MM.1S (cell line): ENCODE measurements at regions not wholly inside any gene's neighbourhood (a gene's known extent, or its start where the extent isn't known, plus 50 kb on each side); places are given as distances from the start of the nearest gene placed in this dataset.

Source experiments
- DNase-seq: peaks from one replicate; pipeline ENCODE4 v3.0.0-alpha.2; 2015
- H2AFZ ChIP-seq: fragments of 300-600 bp; sonication (generic); 2 replicates; pipeline ENCODE4 v1.6.0; 2016; ENCODE audit warnings: antibody characterized with exemption, low read length
- H3F3A ChIP-seq: fragments of 300-600 bp; sonication (generic); 2 replicates; pipeline ENCODE4 v1.6.1; 2016; ENCODE audit warnings: mild to moderate bottlenecking, antibody characterized with exemption, low read length, moderate library complexity, mixed read lengths; ENCODE audit not compliant: insufficient read depth
- H3K27ac ChIP-seq: fragments of 300-600 bp; sonication (generic); 2 replicates; pipeline ENCODE4 v1.5.1; 2016; ENCODE audit warnings: mild to moderate bottlenecking, low read length
- H3K27me3 ChIP-seq: fragments of 300-600 bp; sonication (generic); replicated peaks from 2 replicates; pipeline ENCODE4 v1.6.0; 2016; ENCODE audit warnings: low read length; ENCODE audit not compliant: insufficient read depth
- H3K36me3 ChIP-seq: fragments of 300-600 bp; sonication (generic); replicated peaks from 2 replicates; pipeline ENCODE4 v1.6.1; 2016; ENCODE audit warnings: mild to moderate bottlenecking, low read length, mixed read lengths; ENCODE audit not compliant: insufficient read depth
- H3K4me1 ChIP-seq: fragments of 300-600 bp; sonication (generic); 2 replicates; pipeline ENCODE4 v1.6.1; 2016; ENCODE audit warnings: low read length, mixed read lengths
- H3K4me2 ChIP-seq: fragments of 300-600 bp; sonication (generic); 2 replicates; pipeline ENCODE4 v1.6.0; 2016; ENCODE audit warnings: low read depth, low read length
- H3K4me3 ChIP-seq: fragments of 300-600 bp; sonication (generic); 2 replicates; pipeline ENCODE4 v1.5.1; 2016; ENCODE audit warnings: low read length, mixed read lengths
- H3K79me2 ChIP-seq: fragments of 300-600 bp; sonication (generic); 2 replicates; pipeline ENCODE4 v1.6.1; 2016; ENCODE audit warnings: mixed run types, low read length, mixed read lengths
- H3K9ac ChIP-seq: fragments of 300-600 bp; sonication (generic); 2 replicates; pipeline ENCODE4 v1.6.1; 2016; ENCODE audit warnings: low read length, mixed read lengths
- H3K9me2 ChIP-seq: fragments of 300-600 bp; sonication (generic); replicated peaks from 2 replicates; pipeline ENCODE4 v1.6.1; 2016; ENCODE audit warnings: mild to moderate bottlenecking, low read length, mixed read lengths; ENCODE audit not compliant: insufficient read depth
- H3K9me3 ChIP-seq: fragments of 300-600 bp; sonication (generic); replicated peaks from 2 replicates; pipeline ENCODE4 v1.6.1; 2016; ENCODE audit warnings: mild to moderate bottlenecking, low read length, mixed read lengths; ENCODE audit not compliant: insufficient read depth
- H4K20me1 ChIP-seq: fragments of 300-600 bp; sonication (generic); 2 replicates; pipeline ENCODE4 v1.6.1; 2016; ENCODE audit warnings: mild to moderate bottlenecking, low read length, moderate library complexity, mixed read lengths; ENCODE audit not compliant: insufficient read depth
- CTCF ChIP-seq: fragments of 300-600 bp; sonication (generic); IDR thresholded peaks from 2 replicates; pipeline ENCODE4 v1.5.1; 2016; ENCODE audit warnings: antibody characterized with exemption, low read length, mixed read lengths
- EZH2 ChIP-seq: fragments of 300-600 bp; sonication (generic); optimal IDR thresholded peaks from 2 replicates; pipeline ENCODE3; 2017; ENCODE audit warnings: low read depth, mild to moderate bottlenecking, antibody characterized with exemption, low read length, mixed read lengths
- EZH2phosphoT487 ChIP-seq: fragments of 300-600 bp; sonication (generic); IDR thresholded peaks from 2 replicates; pipeline ENCODE4 v1.6.1; 2018; ENCODE audit warnings: antibody characterized with exemption, low read length

DNA sequence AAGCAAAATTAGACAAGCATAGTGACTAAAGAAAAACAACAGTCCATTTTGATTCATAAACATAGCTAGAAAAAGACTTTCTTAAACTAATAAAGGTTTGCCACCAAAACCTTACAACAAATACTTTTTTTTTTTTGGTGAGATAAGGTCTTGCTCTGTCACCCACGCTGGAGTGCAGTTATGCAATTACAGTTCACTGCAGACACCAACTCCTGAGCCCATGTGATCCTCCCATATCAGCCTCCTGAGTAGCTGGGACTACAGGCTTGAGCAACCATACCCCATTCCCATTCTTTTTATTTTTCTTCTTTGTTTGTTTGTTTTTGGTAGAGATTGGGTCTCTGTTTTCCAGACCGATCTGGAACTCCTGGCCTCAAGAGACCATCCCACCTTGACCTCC is 247.2 kb upstream of the ADGRL3 start:
- no peak for DNase-seq
- no peak overlapping the region for H3K27ac ChIP-seq
- no peak overlapping the region for H3K4me3 ChIP-seq
- H2AFZ ChIP-seq = no peak overlapping the region
- TF ChIP-seq CTCF = no peak
- H3K27me3 ChIP-seq = no peaks in the 10 kb centered on the region
- no peaks in the 10 kb centered on the region for H3K79me2 ChIP-seq
- H3K9me2 ChIP-seq = no peaks in the 10 kb centered on the region
- H4K20me1 ChIP-seq = no peaks in the 10 kb centered on the region
- no peaks in the 10 kb centered on the region for H3F3A ChIP-seq
- H3K4me2 ChIP-seq = no peak overlapping the region
- no peaks in the 10 kb centered on the region for H3K9me3 ChIP-seq
- H3K9ac ChIP-seq = no peak overlapping the region
- no peaks in the 10 kb centered on the region for H3K4me1 ChIP-seq
- no peaks in the 10 kb centered on the region for H3K36me3 ChIP-seq

DNA sequence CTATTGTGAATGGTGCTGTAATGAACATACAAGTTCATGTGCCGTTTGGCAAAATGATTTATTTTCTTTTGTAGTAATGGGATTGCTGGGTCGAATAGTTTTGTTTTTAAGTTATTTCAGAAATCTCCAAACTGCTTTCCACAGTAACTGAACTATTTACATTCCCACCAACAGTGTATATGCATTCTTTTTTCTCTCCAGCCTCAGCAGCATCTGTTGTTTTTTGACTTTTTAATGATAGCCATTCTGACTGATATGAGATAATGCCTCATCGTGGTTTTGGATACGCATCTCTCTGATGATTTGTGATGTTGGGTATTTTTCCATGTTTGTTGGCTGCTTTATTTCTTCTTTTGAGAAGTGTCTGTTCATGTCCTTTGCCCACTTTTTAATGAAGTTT is 246.3 kb upstream of the ADGRL3 start:
- Histone ChIP-seq H2AFZ (no peak overlapping the region), H3K4me1 (no peaks in the 10 kb centered on the region), H3K27ac (no peak overlapping the region), H3K9ac (no peak overlapping the region), H3K4me3 (no peak overlapping the region), H3K4me2 (no peak overlapping the region), H3K27me3 (no peaks in the 10 kb centered on the region), H3K36me3 (no peaks in the 10 kb centered on the region), H4K20me1 (no peaks in the 10 kb centered on the region), H3K9me2 (no peaks in the 10 kb centered on the region), H3F3A (no peaks in the 10 kb centered on the region), H3K79me2 (no peaks in the 10 kb centered on the region), H3K9me3 (no peaks in the 10 kb centered on the region)
- no peak for TF ChIP-seq EZH2phosphoT487
- no peak for TF ChIP-seq EZH2
- no peak for TF ChIP-seq CTCF
- DNase-seq = no peak

DNA sequence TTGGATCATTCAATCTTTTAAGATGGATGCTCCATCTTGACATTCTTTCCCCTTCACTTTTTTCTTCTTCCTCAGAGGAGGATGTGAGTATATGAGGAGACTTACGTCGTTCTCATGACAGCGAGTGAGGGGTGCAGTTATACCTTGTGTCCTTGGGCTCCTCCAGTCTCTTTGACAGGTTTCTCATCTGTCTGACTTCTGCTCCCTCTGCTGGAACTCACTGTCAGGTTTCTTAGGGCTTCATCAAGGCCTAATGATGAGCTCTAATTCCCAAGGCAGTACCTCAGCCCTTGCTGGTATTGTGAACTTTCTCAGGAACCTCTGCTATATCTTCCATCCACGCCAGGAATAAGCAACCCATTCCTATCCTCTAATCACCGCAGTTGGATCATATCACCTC is 237.8 kb upstream of the ADGRL3 start:
- no peaks in the 10 kb centered on the region for H3K9me3 ChIP-seq
- no peaks in the 10 kb centered on the region for H4K20me1 ChIP-seq
- H3K9me2 ChIP-seq = no peaks in the 10 kb centered on the region
- H3K36me3 ChIP-seq = no peaks in the 10 kb centered on the region; the same call in 1 of the 2 replicates
- no peak overlapping the region for H3K4me2 ChIP-seq
- H3K27me3 ChIP-seq = no peaks in the 10 kb centered on the region
- no peak overlapping the region for H3K4me3 ChIP-seq
- H2AFZ ChIP-seq = no peak overlapping the region
- H3K9ac ChIP-seq = no peak overlapping the region
- H3K4me1 ChIP-seq = no peaks in the 10 kb centered on the region
- H3K27ac ChIP-seq = no peak overlapping the region
- no peaks in the 10 kb centered on the region for H3F3A ChIP-seq
- TF ChIP-seq CTCF = no peak
- no peaks in the 10 kb centered on the region for H3K79me2 ChIP-seq
- no peak for DNase-seq

DNA sequence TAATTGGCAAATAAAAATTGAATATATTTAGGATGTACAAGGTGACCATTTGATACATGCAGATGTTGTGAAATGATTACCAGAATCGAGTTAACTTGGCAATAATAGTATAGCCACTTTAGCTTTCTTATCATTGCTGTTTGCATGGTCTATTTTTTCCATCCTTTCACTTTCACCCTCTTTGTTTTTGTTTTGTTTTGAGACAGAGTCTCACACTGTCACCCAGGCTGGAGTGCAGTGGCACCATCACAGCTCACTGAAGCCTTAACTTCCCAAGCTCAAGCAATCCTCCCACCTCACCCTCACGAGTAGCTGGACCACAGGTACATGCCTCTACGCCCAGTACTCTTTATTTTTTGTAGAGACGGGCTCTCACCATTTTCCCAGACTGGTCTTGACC is 218.6 kb upstream of the ADGRL3 start:
- Histone ChIP-seq H3K79me2 (no peaks in the 10 kb centered on the region), H4K20me1 (no peaks in the 10 kb centered on the region), H3K4me2 (no peak overlapping the region), H3K4me1 (no peaks in the 10 kb centered on the region), H3K27ac (no peak overlapping the region), H3K36me3 (no peaks in the 10 kb centered on the region), H3K27me3 (no peaks in the 10 kb centered on the region), H3K9me2 (no peaks in the 10 kb centered on the region), H2AFZ (no peak overlapping the region), H3K9me3 (no peaks in the 10 kb centered on the region), H3K4me3 (no peak overlapping the region), H3K9ac (no peak overlapping the region), H3F3A (no peaks in the 10 kb centered on the region)
- no peak for TF ChIP-seq EZH2
- TF ChIP-seq CTCF = no peak
- DNase-seq = no peak
